Neuronal stem cell (in vitro differentiated cells): ENCODE measurements at regions not wholly inside any gene's neighbourhood (a gene's known extent, or its start where the extent isn't known, plus 50 kb on each side); places are given as distances from the start of the nearest gene placed in this dataset.

Experiments
- DNase-seq: peaks from one replicate; pipeline ENCODE4 v3.0.0-alpha.2; 2013; ENCODE audit warnings: low spot score
- H2AFZ ChIP-seq: one replicate; pipeline ENCODE4 v1.6.1; 2013; ENCODE audit warnings: mild to moderate bottlenecking, low read length, inconsistent platforms
- H2AK5ac ChIP-seq: 2 replicates; pipeline ENCODE4 v1.6.1; 2013; ENCODE audit warnings: low read depth, mild to moderate bottlenecking, inconsistent platforms, low read length, moderate library complexity, mixed read lengths
- H2BK120ac ChIP-seq: 2 replicates; pipeline ENCODE4 v1.6.1; 2013; ENCODE audit warnings: low read depth, mild to moderate bottlenecking, inconsistent platforms, low read length, moderate library complexity, mixed read lengths
- H2BK12ac ChIP-seq: one replicate; pipeline ENCODE4 v1.6.1; 2013; ENCODE audit warnings: low read length, inconsistent platforms
- H2BK15ac ChIP-seq: 2 replicates; pipeline ENCODE4 v1.6.1; 2013; ENCODE audit warnings: mild to moderate bottlenecking, low read length, inconsistent platforms, mixed read lengths
- H2BK5ac ChIP-seq: one replicate; pipeline ENCODE4 v1.6.1; 2013; ENCODE audit warnings: inconsistent platforms, mild to moderate bottlenecking, low read length, moderate library complexity
- H3K14ac ChIP-seq: one replicate; pipeline ENCODE4 v1.6.1; 2013; ENCODE audit warnings: low read length, inconsistent platforms
- H3K18ac ChIP-seq: 2 replicates; pipeline ENCODE4 v1.6.1; 2013; ENCODE audit warnings: low read length, inconsistent platforms
- H3K23ac ChIP-seq: 2 replicates; pipeline ENCODE4 v1.6.1; 2013; ENCODE audit warnings: low read depth, mild to moderate bottlenecking, mixed read lengths, low read length, inconsistent platforms; ENCODE audit not compliant: poor library complexity
- H3K27ac ChIP-seq: replicated peaks from 3 replicates; pipeline ENCODE4 v1.5.1; 2013; ENCODE audit warnings: low read length, inconsistent platforms
- H3K27me3 ChIP-seq, 3 experiments: 2 replicates each; pipeline ENCODE4 v1.6.1; 2013; ENCODE audit warnings: low read length in 3 of 3, mild to moderate bottlenecking in 2 of 3, inconsistent platforms in 1 of 3, low read depth in 1 of 3, mixed read lengths in 1 of 3, moderate library complexity in 1 of 3; ENCODE audit not compliant: control insufficient read depth in 3 of 3, insufficient read depth in 3 of 3
- H3K36me3 ChIP-seq, 2 donors: replicated peaks in 1 of 2; 2 replicates each; pipeline ENCODE4 v1.6.1; 2013; ENCODE audit warnings: low read length in 2 of 2; ENCODE audit not compliant: control insufficient read depth in 2 of 2, insufficient read depth in 2 of 2
- H3K4ac ChIP-seq: 2 replicates; pipeline ENCODE4 v1.6.1; 2013; ENCODE audit warnings: inconsistent platforms, mild to moderate bottlenecking, low read length, moderate library complexity
- H3K4me1 ChIP-seq, 2 donors: 1 replicate in 1 of 2; 2 replicates in 1 of 2; pipeline ENCODE4 v1.6.1; 2013; ENCODE audit warnings: low read length in 2 of 2, low read depth in 1 of 2; ENCODE audit not compliant: control insufficient read depth in 2 of 2, insufficient read depth in 1 of 2
- H3K4me2 ChIP-seq: one replicate; pipeline ENCODE4 v1.6.1; 2013; ENCODE audit warnings: mild to moderate bottlenecking, low read length, inconsistent platforms; ENCODE audit not compliant: insufficient read depth, poor library complexity, severe bottlenecking
- H3K4me3 ChIP-seq, 2 donors: 2 replicates each; pipeline ENCODE4 v1.5.1; 2013; ENCODE audit warnings: low read length in 2 of 2, mild to moderate bottlenecking in 2 of 2, inconsistent platforms in 1 of 2, moderate library complexity in 1 of 2
- H3K79me1 ChIP-seq: one replicate; pipeline ENCODE4 v1.6.1; 2013; ENCODE audit warnings: low read depth, mild to moderate bottlenecking, inconsistent platforms, low read length, moderate library complexity
- H3K9ac ChIP-seq: one replicate; pipeline ENCODE4 v1.6.1; 2013; ENCODE audit warnings: mild to moderate bottlenecking, low read depth, low read length, inconsistent platforms; ENCODE audit not compliant: poor library complexity
- H3K9me3 ChIP-seq, 2 donors: replicated peaks in 1 of 2; 2 replicates each; pipeline versions ENCODE3 to v1.6.1; 2013; ENCODE audit warnings: low read length in 2 of 2, mild to moderate bottlenecking in 2 of 2, inconsistent platforms in 1 of 2, low read depth in 1 of 2, mixed read lengths in 1 of 2, moderate library complexity in 1 of 2; ENCODE audit not compliant: control insufficient read depth in 2 of 2, insufficient read depth in 1 of 2
- H4K8ac ChIP-seq: one replicate; pipeline ENCODE4 v1.6.1; 2013; ENCODE audit warnings: low read depth, mild to moderate bottlenecking, inconsistent platforms, low read length, moderate library complexity
- H4K91ac ChIP-seq: one replicate; pipeline ENCODE4 v1.6.1; 2013; ENCODE audit warnings: low read length, low read depth, mild to moderate bottlenecking, inconsistent platforms; ENCODE audit not compliant: poor library complexity
- WGBS, 2 donors: extraction: QIAGEN DNeasy Blood & Tissue Kit; methylation state at CpG; one replicate each; pipeline ENCODE4 v1.1.7; 2013; ENCODE audit warnings: missing lambda C conversion rate in 2 of 2, mixed read lengths in 1 of 2; ENCODE audit not compliant: insufficient read length in 2 of 2, insufficient replicate concordance in 1 of 2; ENCODE audit errors: extremely low coverage in 2 of 2; 5-methylcytosine and 5-hydroxymethylcytosine counted together

GRCh38 chr4:65951177-65951576 is 280.9 kb upstream of the EPHA5 start:
- no peak overlapping the region for H3K9ac ChIP-seq
- H2BK12ac ChIP-seq = no peak overlapping the region
- no peak overlapping the region for H2BK5ac ChIP-seq
- H4K8ac ChIP-seq = no peak overlapping the region
- no peak overlapping the region for H3K27ac ChIP-seq
- peaks cover 0 to 4% of the 10 kb centered on the region in 2 donors for H3K4me1 ChIP-seq
- H3K14ac ChIP-seq = no peak overlapping the region
- H3K9me3 ChIP-seq = no peaks in the 10 kb centered on the region
- H3K18ac ChIP-seq = no peak overlapping the region
- H2BK15ac ChIP-seq = no peak overlapping the region
- no peak overlapping the region for H3K4ac ChIP-seq
- no peak overlapping the region for H3K4me2 ChIP-seq
- no peak overlapping the region for H2AK5ac ChIP-seq
- no peak overlapping the region for H3K4me3 ChIP-seq
- no peak for DNase-seq
- no peaks in the 10 kb centered on the region for H3K27me3 ChIP-seq
- no peak overlapping the region for H4K91ac ChIP-seq
- no peaks in the 10 kb centered on the region for H3K79me1 ChIP-seq
- no peak overlapping the region for H3K23ac ChIP-seq
- WGBS, 2 donors = no CpG with 5 or more reads among the region's 1 CpG
- no peak overlapping the region for H2BK120ac ChIP-seq
- H3K36me3 ChIP-seq = no peaks in the 10 kb centered on the region
- no peak overlapping the region for H2AFZ ChIP-seq

DNA sequence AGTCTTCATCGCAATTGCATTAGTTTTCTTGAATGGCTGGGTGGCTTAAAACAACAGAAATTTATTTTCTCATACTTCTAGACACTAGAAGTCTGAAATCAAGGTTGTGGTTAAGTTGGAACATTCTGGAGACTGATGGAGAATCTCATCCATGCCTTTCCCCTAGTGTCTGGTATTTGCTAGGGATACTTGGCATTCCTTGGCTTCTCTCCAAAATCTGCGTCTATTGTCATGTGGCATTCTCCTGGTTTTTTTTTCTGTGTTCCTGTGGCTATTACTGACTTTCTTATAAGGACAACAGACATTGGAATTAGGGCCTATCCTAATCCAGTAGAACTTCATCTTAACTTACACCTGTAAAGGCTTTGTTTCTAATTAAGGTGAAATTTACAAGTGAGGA is 272.8 kb upstream of the EPHA5 start:
- no peak overlapping the region for H4K8ac ChIP-seq
- no peaks in the 10 kb centered on the region for H3K9me3 ChIP-seq
- H2AFZ ChIP-seq = no peak overlapping the region
- H2BK12ac ChIP-seq = no peak overlapping the region
- H3K79me1 ChIP-seq = no peaks in the 10 kb centered on the region
- no peak overlapping the region for H4K91ac ChIP-seq
- no peaks in the 10 kb centered on the region for H3K36me3 ChIP-seq
- no peak overlapping the region for H3K4me3 ChIP-seq
- no peak overlapping the region for H3K4me2 ChIP-seq
- H3K27me3 ChIP-seq = no peaks in the 10 kb centered on the region
- no peak overlapping the region for H2AK5ac ChIP-seq
- peaks cover 0 to 2% of the 10 kb centered on the region in 2 donors for H3K4me1 ChIP-seq
- H3K18ac ChIP-seq = no peak overlapping the region
- H2BK15ac ChIP-seq = no peak overlapping the region
- no peak overlapping the region for H3K23ac ChIP-seq
- H2BK5ac ChIP-seq = no peak overlapping the region
- H3K9ac ChIP-seq = no peak overlapping the region
- peak; percentile 65 for DNase-seq
- H2BK120ac ChIP-seq = no peak overlapping the region
- whole genome bisulfite sequencing, 2 donors = no CpG with 5 or more reads among the region's 2 CpGs
- no peak overlapping the region for H3K4ac ChIP-seq
- no peak overlapping the region for H3K27ac ChIP-seq
- H3K14ac ChIP-seq = no peak overlapping the region

- no peak overlapping the region for H3K18ac ChIP-seq
- H3K14ac ChIP-seq = no peak overlapping the region
Observed at GRCh38 chr4:65924843-65925242, 254.6 kb upstream of the EPHA5 start.

DNA sequence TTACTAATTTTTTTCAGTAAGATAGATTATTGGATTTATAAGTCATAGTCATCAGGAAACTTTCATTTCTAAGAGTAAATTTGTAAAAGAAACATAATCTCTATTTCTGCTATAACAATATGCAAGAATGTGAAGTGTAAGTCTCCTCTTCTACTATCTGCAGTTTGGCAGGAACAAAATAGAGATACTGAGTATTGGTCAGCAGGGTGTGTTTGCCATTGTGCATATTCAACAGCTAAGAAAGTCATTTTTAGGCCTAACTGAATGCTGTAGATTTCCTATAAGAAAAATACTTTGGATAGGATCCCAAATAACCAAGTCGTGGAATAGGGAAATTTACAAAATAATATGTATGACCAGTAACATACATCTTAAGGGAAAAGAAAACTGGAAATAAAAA is 253.3 kb upstream of the EPHA5 start:
- H3K36me3 ChIP-seq = no peaks in the 10 kb centered on the region
- peak overlapping the region; percentile 21 for H2AFZ ChIP-seq
- H3K4ac ChIP-seq = no peak overlapping the region
- no peak overlapping the region for H4K91ac ChIP-seq
- no peak overlapping the region for H3K4me2 ChIP-seq
- no peaks in the 10 kb centered on the region for H3K27me3 ChIP-seq
- H2BK12ac ChIP-seq = no peak overlapping the region
- H2AK5ac ChIP-seq = no peak overlapping the region
- no CpG with 5 or more reads among the region's 1 CpG for WGBS, 2 donors
- H3K14ac ChIP-seq = no peak overlapping the region
- H3K18ac ChIP-seq = no peak overlapping the region
- no peak overlapping the region for H2BK15ac ChIP-seq
- no peak overlapping the region for H3K9ac ChIP-seq
- H3K79me1 ChIP-seq = no peaks in the 10 kb centered on the region
- no peaks in the 10 kb centered on the region for H3K9me3 ChIP-seq
- H3K4me1 ChIP-seq = peaks cover 0 to 2% of the 10 kb centered on the region in 2 donors
- H2BK5ac ChIP-seq = no peak overlapping the region
- H3K23ac ChIP-seq = no peak overlapping the region
- H2BK120ac ChIP-seq = no peak overlapping the region
- H3K4me3 ChIP-seq = no peak overlapping the region
- H4K8ac ChIP-seq = no peak overlapping the region
- DNase-seq = no peak
- no peak overlapping the region for H3K27ac ChIP-seq

More at GRCh38 chr4:65924843-65925242, 254.6 kb upstream of the EPHA5 start:
- no peak for DNase-seq
- no peak overlapping the region for H4K91ac ChIP-seq
- H3K36me3 ChIP-seq = no peaks in the 10 kb centered on the region
- H2BK12ac ChIP-seq = no peak overlapping the region
- no peaks in the 10 kb centered on the region for H3K4me1 ChIP-seq
- H2AK5ac ChIP-seq = no peak overlapping the region
- WGBS, 2 donors = no CpG with 5 or more reads among the region's 4 CpGs
- H2BK5ac ChIP-seq = no peak overlapping the region
- H3K4me3 ChIP-seq = no peak overlapping the region
- no peak overlapping the region for H3K4ac ChIP-seq
- H3K9me3 ChIP-seq = no peaks in the 10 kb centered on the region
- no peak overlapping the region for H2AFZ ChIP-seq
- no peak overlapping the region for H3K9ac ChIP-seq
- no peaks in the 10 kb centered on the region for H3K79me1 ChIP-seq
- no peak overlapping the region for H3K23ac ChIP-seq
- H2BK120ac ChIP-seq = no peak overlapping the region
- no peak overlapping the region for H3K27ac ChIP-seq
- H4K8ac ChIP-seq = no peak overlapping the region
- no peak overlapping the region for H3K4me2 ChIP-seq
- no peaks in the 10 kb centered on the region for H3K27me3 ChIP-seq
- H2BK15ac ChIP-seq = no peak overlapping the region
